Activated CD8-positive, alpha-beta T cell treated with anti-CD3 and anti-CD28 coated beads, Interleukin-2, amount 10 ng/mL, durations not matched to agents 7 days and 5 days (primary cell): ENCODE measurements at regions not wholly inside any gene's neighbourhood (a gene's known extent, or its start where the extent isn't known, plus 50 kb on each side); places are given as distances from the start of the nearest gene placed in this dataset.
"Not testable (repeated sequence)": the region's sequence is repeated elsewhere in the genome, so short reads cannot be mapped to it uniquely, and the experiment has no call there.

Experiments used
- ATAC-seq: fragments of 150-1000 bp; cut with Tn5 transposase; one replicate; pipeline ENCODE4 v1.10.0; 2021; ENCODE audit warnings: moderate library complexity
- CTCF ChIA-PET: fragments of 350-600 bp; sonication (Branson Sonifier 250); formaldehyde crosslinking; loops from one replicate; lab custom pipeline; 2021; ENCODE audit warnings: antibody characterized with exemption; lab: Charles Lee
- POLR2A ChIA-PET: fragments of 350-600 bp; sonication (Branson Sonifier 250); formaldehyde crosslinking; loops from one replicate; lab custom pipeline; 2021; ENCODE audit warnings: antibody characterized with exemption; lab: Charles Lee
- DNase-seq: peaks from one replicate; pipeline ENCODE4 v3.0.0-alpha.2; 2020
- H3K27ac Mint-ChIP-seq: one replicate; pipeline ENCODE4 v1.8.0; 2021; ENCODE audit warnings: mild to moderate bottlenecking, mixed read lengths
- H3K27me3 Mint-ChIP-seq: one replicate; pipeline ENCODE4 v1.8.0; 2021; ENCODE audit warnings: low read depth, mixed read lengths
- H3K36me3 Mint-ChIP-seq: one replicate; pipeline ENCODE4 v1.8.0; 2021; ENCODE audit warnings: low read depth, mixed read lengths
- H3K4me1 Mint-ChIP-seq: one replicate; pipeline ENCODE4 v1.8.0; 2021; ENCODE audit warnings: low read depth, mixed read lengths
- H3K4me3 Mint-ChIP-seq: one replicate; pipeline ENCODE4 v1.8.0; 2021; ENCODE audit warnings: mild to moderate bottlenecking, mixed read lengths
- H3K9me3 Mint-ChIP-seq: one replicate; pipeline ENCODE4 v1.8.0; 2022; ENCODE audit warnings: mixed read lengths; ENCODE audit not compliant: insufficient read depth

DNA sequence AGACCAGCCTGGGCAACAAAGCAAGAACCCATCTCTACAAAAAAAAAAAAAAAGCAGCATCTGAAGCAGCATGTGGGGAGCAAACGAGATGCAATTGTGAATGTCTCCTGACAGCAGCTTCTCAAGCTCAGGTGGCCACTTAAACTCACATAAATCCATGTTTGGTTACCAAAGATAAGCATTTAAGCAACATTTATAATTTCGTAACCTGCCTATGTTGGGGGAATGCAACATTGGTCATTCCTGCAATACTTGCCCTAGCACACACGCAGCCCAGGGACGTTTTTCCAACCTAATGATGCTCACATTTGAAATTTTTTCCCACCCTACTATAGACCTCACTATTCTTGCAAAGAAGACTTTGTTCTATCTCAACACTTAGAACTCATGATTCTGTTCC, 113.3 kb downstream of the ZFP64 start:
- H3K4me3 Mint-ChIP-seq = no peak overlapping the region
- no peaks in the 10 kb centered on the region for H3K27me3 Mint-ChIP-seq
- ATAC-seq = no peak
- H3K36me3 Mint-ChIP-seq = no peaks in the 10 kb centered on the region
- H3K4me1 Mint-ChIP-seq = no peaks in the 10 kb centered on the region
- CTCF ChIA-PET = no interaction called here
- H3K27ac Mint-ChIP-seq = no peak overlapping the region
- H3K9me3 Mint-ChIP-seq = no peaks in the 10 kb centered on the region
- DNase-seq = no peak
- POLR2A ChIA-PET = no interaction called here

DNA sequence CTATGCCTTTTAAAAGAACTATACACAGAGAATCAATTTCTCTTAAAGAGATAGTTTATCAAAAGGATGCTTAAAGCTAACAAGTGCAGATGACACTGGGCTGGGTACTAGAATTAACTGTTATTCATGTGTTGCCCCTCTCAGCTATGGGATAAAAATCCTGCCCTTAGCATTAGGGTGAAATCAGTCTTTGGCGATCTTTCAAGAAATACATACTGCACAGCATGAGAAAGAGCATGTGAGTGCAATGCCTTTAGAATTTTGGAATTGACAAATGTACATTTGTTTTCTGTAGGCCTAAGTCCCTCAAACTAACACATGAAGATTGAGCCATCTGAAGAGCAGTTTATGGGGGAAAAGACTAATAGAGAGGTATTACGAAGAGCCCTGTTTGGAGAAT, 115.4 kb downstream of the ZFP64 start:
- no peak for DNase-seq
- Mint-ChIP-seq H3K4me3 (no peak overlapping the region), H3K4me1 (no peaks in the 10 kb centered on the region), H3K9me3 (no peaks in the 10 kb centered on the region), H3K27me3 (no peaks in the 10 kb centered on the region), H3K36me3 (no peaks in the 10 kb centered on the region), H3K27ac (no peak overlapping the region)
- ChIA-PET CTCF (no interaction called here), POLR2A (no interaction called here)
- ATAC-seq = no peak

DNA sequence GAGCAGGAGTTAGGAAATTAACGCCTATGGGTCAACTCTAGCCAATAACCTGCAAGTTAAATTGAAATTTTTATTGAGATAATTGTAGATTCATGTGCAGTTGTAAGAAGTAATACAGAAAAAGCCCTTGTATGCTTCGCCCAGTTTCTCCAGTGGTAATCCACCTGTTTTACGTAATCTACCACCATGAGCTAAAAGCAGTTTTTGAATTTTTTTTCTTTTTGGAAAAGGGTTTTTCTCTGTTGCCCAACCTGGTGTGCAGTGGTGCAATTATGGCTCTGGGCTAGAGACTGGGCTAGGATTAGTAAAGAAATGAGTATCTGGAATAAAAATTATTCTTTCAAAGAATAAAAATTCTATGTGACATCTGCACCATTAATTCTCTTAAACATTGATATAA, 116.2 kb downstream of the ZFP64 start:
- Mint-ChIP-seq H3K27me3 (no peaks in the 10 kb centered on the region), H3K4me1 (no peaks in the 10 kb centered on the region), H3K36me3 (no peaks in the 10 kb centered on the region), H3K4me3 (no peak overlapping the region), H3K27ac (no peak overlapping the region), H3K9me3 (no peaks in the 10 kb centered on the region)
- POLR2A ChIA-PET = no interaction called here
- CTCF ChIA-PET = no interaction called here
- no peak for DNase-seq
- no peak for ATAC-seq

DNA sequence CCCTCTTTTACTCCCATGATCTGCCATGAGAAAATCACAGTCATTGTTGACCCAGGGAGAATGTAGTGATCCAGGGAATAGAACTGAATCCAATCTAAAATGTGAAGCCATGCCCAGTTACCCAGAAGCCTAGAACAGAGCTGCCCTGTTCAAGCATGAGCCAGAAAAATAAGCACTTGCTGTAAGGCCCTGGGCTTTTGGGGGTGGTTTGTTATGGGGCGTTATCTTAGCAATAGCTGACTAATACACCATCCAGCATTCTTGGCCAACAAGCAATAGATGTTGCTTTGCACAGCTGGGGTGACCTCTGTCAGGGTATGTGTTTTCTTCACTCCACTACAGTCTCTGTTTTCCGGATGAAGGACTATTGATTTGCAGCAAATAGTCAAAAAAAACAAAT, 120.4 kb downstream of the ZFP64 start:
- no peaks in the 10 kb centered on the region for H3K4me1 Mint-ChIP-seq

DNA sequence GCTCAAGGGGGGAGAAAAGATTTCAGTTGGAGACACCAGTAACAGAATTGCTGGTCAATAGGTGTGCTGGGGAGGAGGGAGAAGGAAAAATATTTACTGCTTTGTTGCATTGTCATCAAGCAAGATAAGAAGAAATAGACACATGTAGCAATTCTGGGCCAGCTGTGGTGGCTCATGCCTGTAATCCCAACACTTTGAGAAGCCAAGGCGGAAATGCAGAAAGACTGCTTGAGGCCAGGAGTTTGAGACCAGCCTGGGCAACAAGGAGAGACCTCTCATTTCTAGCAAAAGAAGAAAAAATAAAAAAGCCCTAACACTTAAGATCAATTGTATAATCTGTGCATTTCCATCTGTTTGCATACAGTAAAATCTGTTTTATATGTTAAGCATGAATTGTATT, 126.6 kb downstream of the ZFP64 start:
- Mint-ChIP-seq H3K27ac (no peak overlapping the region), H3K4me1 (no peaks in the 10 kb centered on the region), H3K9me3 (no peaks in the 10 kb centered on the region), H3K4me3 (no peak overlapping the region), H3K36me3 (no peaks in the 10 kb centered on the region), H3K27me3 (no peaks in the 10 kb centered on the region)
- no peak for DNase-seq
- ChIA-PET CTCF (interaction anchor here (1.2 kb wide), 1 partner anchor 17 kb away, joined by 5 read pairs; no protein-coding TSS in a partner anchor), POLR2A (no interaction called here)
- ATAC-seq = no peak

More for the DNA sequence above, 120.4 kb downstream of the ZFP64 start:
- no peaks in the 10 kb centered on the region for H3K9me3 Mint-ChIP-seq
- no peak overlapping the region for H3K4me3 Mint-ChIP-seq
- ATAC-seq (no peak), DNase-seq (no peak)
- no peaks in the 10 kb centered on the region for H3K36me3 Mint-ChIP-seq
- H3K27me3 Mint-ChIP-seq = no peaks in the 10 kb centered on the region
- H3K27ac Mint-ChIP-seq = no peak overlapping the region
- CTCF ChIA-PET = no interaction called here
- POLR2A ChIA-PET = no interaction called here

DNA sequence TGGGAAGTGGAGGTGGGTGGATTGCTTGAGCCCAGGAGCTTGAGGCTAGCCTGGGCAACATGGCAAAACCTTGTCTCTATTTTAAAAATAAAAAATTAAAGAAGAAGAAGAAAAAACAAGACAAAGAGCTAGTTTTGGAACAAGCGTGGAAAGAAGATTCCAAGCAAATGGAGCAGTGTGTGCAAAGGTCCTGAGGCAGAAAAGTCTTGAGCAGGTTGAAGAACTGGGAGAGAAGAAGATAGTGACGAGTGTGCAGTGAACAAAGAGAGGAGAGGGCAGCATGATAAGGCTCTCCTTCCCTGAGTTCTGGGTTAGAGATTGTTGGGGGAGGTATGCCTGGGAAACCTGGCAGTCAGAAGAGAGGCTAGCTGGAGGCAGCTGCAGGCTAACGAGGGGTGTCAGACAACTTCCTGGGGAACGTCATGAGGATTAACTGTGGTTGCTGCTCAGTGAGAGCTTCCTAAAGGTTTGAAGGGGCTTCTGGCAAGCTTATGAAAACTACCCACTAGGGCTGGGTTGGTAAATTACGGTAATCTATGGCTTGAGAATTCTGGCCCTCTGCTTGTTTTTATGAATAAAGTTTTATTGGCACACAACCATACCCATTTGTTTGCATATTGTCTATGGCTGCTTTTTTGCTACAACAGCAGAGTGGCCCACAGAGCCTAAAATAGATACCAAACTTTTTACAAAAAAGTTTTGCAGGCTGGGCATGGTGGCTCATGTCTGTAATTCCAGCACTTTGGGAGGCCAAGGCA, 128.9 kb downstream of the ZFP64 start:
- no peaks in the 10 kb centered on the region for H3K9me3 Mint-ChIP-seq
- H3K4me3 Mint-ChIP-seq = no peak overlapping the region
- no peak overlapping the region for H3K27ac Mint-ChIP-seq
- no peak for DNase-seq
- H3K36me3 Mint-ChIP-seq = no peaks in the 10 kb centered on the region
- H3K4me1 Mint-ChIP-seq = no peaks in the 10 kb centered on the region
- ChIA-PET CTCF (no interaction called here), POLR2A (no interaction called here)
- no peaks in the 10 kb centered on the region for H3K27me3 Mint-ChIP-seq
- ATAC-seq = no peak

DNA sequence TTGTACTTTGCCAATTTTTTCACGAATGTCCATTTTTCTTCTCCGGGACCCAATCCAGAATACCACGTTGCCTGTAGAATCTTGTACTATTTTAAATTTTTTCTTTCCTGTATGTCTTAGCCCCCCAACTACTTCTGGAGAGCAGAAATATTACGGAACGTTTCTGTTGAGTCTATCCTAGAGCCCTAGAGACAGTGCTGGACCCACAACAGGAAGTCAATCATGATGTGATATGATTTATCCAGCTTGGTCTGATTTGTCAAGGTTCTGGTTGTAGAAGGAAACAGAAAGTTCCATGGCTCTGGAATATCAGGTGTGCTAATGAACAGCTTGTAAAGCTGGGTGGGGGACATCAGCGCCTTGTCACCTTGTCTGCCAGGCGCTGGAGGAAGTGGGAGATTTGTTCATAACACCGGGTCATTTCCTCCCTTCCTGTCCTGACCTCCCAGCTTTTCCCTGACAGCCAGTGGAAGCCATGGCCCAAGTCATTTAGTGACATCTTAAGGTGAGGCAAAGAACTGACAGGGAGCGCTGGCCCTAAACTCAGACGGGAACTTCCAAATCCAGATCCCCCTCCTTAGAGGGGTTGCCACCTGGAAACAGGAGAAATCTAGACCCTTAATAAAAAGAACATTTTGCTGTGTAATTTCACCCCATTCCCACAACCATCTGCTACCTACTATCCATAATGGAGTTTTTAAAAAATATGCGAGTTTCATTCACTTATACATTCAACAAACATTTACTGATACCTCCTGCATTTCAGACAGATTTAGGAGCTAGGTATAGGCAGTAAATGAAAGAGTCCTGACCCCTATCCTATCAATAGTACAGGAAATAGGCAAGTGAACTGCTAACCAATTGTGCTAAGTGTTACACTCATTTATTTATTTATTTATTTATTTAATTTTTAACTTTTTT, 130.5 kb downstream of the ZFP64 start:
- no peak overlapping the region for H3K4me3 Mint-ChIP-seq
- H3K4me1 Mint-ChIP-seq = no peaks in the 10 kb centered on the region
- ChIA-PET POLR2A (no interaction called here), CTCF (no interaction called here)
- peaks cover 8% of the 10 kb centered on the region for H3K9me3 Mint-ChIP-seq
- no peak overlapping the region for H3K27ac Mint-ChIP-seq
- H3K36me3 Mint-ChIP-seq = peaks cover 2% of the 10 kb centered on the region
- no peak for DNase-seq
- H3K27me3 Mint-ChIP-seq = no peaks in the 10 kb centered on the region
- ATAC-seq = no peak

DNA sequence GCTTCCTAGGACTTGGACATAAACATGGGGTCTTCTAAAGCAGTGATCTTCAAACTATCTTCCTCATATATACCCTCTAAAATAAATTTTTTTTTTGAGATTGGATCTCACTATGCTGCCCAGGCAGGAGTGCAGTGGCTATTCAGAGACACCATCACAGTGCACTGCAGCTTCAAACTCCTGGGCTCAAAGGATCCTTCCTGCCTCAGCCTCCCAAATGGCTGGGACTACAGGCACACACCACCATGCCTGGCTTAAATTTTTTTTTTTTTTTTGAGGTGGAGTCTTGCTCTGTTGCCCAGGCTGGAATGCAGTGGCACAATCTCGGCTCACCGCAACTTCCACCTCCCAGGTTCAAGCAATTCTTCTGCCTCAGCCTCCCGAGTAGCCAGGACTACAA, 134.4 kb downstream of the ZFP64 start:
- H3K4me3 Mint-ChIP-seq, H3K4me1 Mint-ChIP-seq, ATAC-seq, H3K27ac Mint-ChIP-seq, H3K36me3 Mint-ChIP-seq, POLR2A ChIA-PET, H3K27me3 Mint-ChIP-seq, CTCF ChIA-PET, DNase-seq: not testable (repeated sequence)
- H3K9me3 Mint-ChIP-seq = peaks cover 11% of the 10 kb centered on the region

DNA sequence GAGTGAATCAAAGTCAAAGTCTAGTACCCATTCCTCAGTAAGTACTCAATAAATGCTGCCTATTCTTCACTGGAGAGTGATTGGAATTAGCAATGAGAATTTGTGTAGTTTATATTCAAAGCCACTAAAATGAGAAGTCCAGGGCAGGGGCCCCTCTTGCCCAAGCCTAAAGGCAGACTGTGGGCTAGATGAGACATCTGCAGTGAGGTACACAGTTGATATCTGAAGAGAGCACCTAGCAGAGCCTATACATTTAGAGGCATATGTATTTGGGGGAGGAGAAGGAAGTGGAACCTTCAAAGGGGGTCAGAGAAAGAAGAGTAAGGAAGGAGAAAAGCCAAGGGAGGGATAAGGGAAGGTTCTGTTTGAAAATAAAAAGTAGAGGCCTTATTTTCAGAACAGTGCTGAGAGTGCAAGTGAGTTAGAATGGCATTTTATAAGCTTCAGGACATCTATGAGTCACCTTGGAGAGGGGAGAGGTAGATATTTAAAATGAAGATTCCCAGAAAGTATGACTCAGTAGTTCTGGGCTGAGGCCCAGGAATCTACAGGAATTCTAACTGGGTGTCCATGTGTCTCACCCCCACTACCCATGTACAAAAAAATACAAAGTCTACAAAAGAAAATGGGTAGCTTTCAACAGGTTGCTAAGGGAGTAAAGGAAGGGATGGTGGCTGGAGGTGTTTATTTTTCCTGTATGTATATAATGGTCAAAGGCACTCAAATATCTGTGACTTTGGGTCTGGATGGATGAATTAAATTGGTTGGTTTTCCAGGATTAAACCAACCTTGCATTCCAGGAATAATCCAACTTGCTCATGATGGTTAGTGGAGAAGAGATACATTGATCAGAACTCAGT, 135.1 kb downstream of the ZFP64 start:
- ChIA-PET CTCF (no interaction called here), POLR2A (no interaction called here)
- H3K27me3 Mint-ChIP-seq = no peaks in the 10 kb centered on the region
- peaks cover 11% of the 10 kb centered on the region for H3K9me3 Mint-ChIP-seq
- no peak overlapping the region for H3K4me3 Mint-ChIP-seq
- peaks cover 4% of the 10 kb centered on the region for H3K36me3 Mint-ChIP-seq
- no peak overlapping the region for H3K27ac Mint-ChIP-seq
- DNase-seq (no peak), ATAC-seq (no peak)
- H3K4me1 Mint-ChIP-seq = peaks cover 4% of the 10 kb centered on the region

DNA sequence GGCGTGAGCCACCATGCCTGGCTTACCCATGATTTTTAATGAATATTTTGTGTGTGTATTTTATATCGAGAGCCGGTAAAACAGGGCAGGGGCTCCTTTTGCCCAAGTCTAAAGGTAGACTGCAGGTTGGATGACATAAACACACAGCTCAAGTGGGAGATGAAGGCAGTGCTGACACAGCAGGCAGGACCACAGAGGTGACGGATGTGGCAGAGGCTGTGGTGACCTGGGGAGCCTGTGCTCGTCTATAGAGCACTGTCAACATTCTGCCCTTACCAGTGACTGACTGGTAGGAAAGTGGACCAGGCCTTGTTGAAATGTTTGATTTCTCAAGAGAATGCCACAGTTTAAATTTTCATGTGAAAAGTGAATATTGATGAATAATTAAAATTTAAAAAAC, 137.5 kb downstream of the ZFP64 start:
- Mint-ChIP-seq H3K4me3 (no peak overlapping the region), H3K9me3 (peaks cover 11% of the 10 kb centered on the region), H3K27ac (no peak overlapping the region), H3K27me3 (no peaks in the 10 kb centered on the region), H3K4me1 (peaks cover 4% of the 10 kb centered on the region), H3K36me3 (peaks cover 4% of the 10 kb centered on the region)
- ATAC-seq (peak; percentile 79), DNase-seq (peak; percentile 54)
- CTCF ChIA-PET = no interaction called here
- POLR2A ChIA-PET = no interaction called here

DNA sequence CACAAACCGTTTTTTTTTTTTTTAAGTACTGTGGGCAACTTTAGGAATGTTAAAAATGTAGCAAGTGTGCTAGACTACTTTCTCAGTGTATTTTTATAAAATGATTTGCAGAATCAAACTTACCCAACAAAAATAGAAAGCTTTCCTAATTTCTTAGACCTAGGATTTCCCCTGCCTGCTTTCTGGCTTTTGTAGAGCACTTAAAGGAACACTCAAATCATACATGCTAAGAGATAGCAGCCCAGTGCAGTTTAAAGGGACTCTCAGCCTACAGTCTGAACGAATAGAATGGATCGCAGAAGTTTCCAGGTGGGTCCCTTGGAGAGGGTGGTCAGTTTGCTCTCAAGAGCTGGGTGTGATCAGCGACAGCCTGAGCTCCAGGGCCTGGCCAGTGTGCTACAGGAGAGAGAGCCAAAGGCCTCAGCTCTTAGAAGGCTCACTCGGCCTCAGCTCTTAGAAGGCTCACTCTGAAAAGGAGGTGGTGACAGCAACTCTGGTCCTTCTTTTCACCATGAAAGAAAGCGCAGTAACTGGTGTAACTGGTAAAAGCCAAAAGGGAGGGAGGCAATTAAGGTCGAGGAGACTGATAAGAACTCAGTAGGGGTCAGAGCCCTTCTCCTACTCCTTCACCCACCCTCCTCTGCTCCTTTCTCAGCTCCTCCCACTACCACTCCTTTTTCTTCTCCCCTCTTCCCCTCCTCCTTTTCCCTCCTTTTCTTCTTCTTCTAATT, 142.4 kb downstream of the ZFP64 start:
- no peaks in the 10 kb centered on the region for H3K9me3 Mint-ChIP-seq
- H3K4me1 Mint-ChIP-seq = peaks cover 16% of the 10 kb centered on the region
- H3K27me3 Mint-ChIP-seq = no peaks in the 10 kb centered on the region
- DNase-seq (no peak), ATAC-seq (no peak)
- ChIA-PET CTCF (interaction anchor here (0.6 to 0.8 kb wide), 2 partner anchors 101 to 425 kb away, joined by 3 read pairs; no protein-coding TSS in a partner anchor), POLR2A (interaction anchor here (0.7 kb wide), 1 partner anchor 1144 kb away, joined by 5 read pairs; no protein-coding TSS in a partner anchor)
- H3K4me3 Mint-ChIP-seq = no peak overlapping the region
- H3K27ac Mint-ChIP-seq = no peak overlapping the region
- H3K36me3 Mint-ChIP-seq = no peaks in the 10 kb centered on the region
